Occipital lobe (tissue), 1 donor: ENCODE measurements at regions not wholly inside any gene's neighbourhood (a gene's known extent, or its start where the extent isn't known, plus 50 kb on each side); places are given as distances from the start of the nearest gene placed in this dataset.
A peak's percentile ranks its signal among the peaks of the same experiment; 100 is the strongest.

Experiments
- DNase-seq: peaks from one replicate; lab custom pipeline; 2025; lab: John Stamatoyannopoulos, UW

GRCh38 chr3:29137601-29138000 lies 143.3 kb upstream of the RBMS3 start:
- no peak for DNase-seq

GRCh38 chr3:29138171-29138570 lies 142.7 kb upstream of the RBMS3 start:
- DNase-seq = no peak

- no peak for DNase-seq
Observed at GRCh38 chr3:29140666-29141065, 140.2 kb upstream of the RBMS3 start.

GRCh38 chr3:29141197-29141917 lies 139.5 kb upstream of the RBMS3 start:
- DNase-seq = no peak

- DNase-seq = no peak
Observed at GRCh38 chr3:29141918-29142275, 139.0 kb upstream of the RBMS3 start.

- DNase-seq = no peak
Observed at GRCh38 chr3:29143151-29143550, 137.7 kb upstream of the RBMS3 start.

GRCh38 chr3:29144361-29144760 lies 136.5 kb upstream of the RBMS3 start:
- no peak for DNase-seq

GRCh38 chr3:29144807-29145206 lies 136.1 kb upstream of the RBMS3 start:
- DNase-seq = no peak

GRCh38 chr3:29145360-29145759 lies 135.5 kb upstream of the RBMS3 start:
- no peak for DNase-seq

GRCh38 chr3:29152379-29152778 lies 128.5 kb upstream of the RBMS3 start:
- DNase-seq = no peak

- no peak for DNase-seq
Observed at GRCh38 chr3:29153811-29154210, 127.1 kb upstream of the RBMS3 start.

GRCh38 chr3:29156086-29156715 lies 124.7 kb upstream of the RBMS3 start:
- DNase-seq = no peak

- DNase-seq = peak; percentile 9
Observed at GRCh38 chr3:29164825-29165224, 116.0 kb upstream of the RBMS3 start.

GRCh38 chr3:29167180-29167579 lies 113.7 kb upstream of the RBMS3 start:
- no peak for DNase-seq

- no peak for DNase-seq
Observed at GRCh38 chr3:29168081-29168480, 112.8 kb upstream of the RBMS3 start.

- no peak for DNase-seq
Observed at GRCh38 chr3:29168696-29169095, 112.2 kb upstream of the RBMS3 start.

GRCh38 chr3:29169451-29169850 lies 111.4 kb upstream of the RBMS3 start:
- no peak for DNase-seq

- DNase-seq = no peak
Observed at GRCh38 chr3:29171043-29171990, 109.6 kb upstream of the RBMS3 start.

GRCh38 chr3:29176501-29176900 lies 104.4 kb upstream of the RBMS3 start:
- peak; percentile 1 for DNase-seq

GRCh38 chr3:29178809-29179793 lies 101.8 kb upstream of the RBMS3 start:
- no peak for DNase-seq

- DNase-seq = no peak
Observed at GRCh38 chr3:29181149-29181780, 99.6 kb upstream of the RBMS3 start.
